ENCODE measurements at regions not wholly inside any gene's neighbourhood (a gene's known extent, or its start where the extent isn't known, plus 50 kb on each side); places are given as distances from the start of the nearest gene placed in this dataset.

GRCh38 chr18:44098551-44099098, 582.1 kb upstream of the SETBP1 start:
- DNase-seq (ENCODE audit: insufficient read length, low spot score), result no peak
- FAIRE-seq, result no peak

DNA sequence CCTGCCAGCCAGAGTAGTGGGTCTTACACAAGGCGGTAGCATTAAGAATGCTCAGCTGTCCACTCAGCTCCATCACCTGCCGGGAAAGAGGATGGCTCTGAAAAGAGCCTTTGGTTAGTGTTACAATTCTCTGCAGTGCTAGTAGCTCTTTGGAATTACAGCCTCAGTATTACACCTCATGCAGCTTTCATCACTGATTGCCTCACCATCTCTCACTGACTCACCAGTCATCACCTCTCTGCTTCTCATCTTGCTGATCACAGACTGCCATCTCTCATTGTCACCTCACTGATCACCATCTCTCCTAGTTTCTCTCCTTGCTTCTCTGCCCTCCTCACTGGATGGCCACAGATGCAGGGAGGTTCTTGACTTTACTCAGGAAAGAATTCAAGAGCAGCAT, 573.5 kb upstream of the SETBP1 start:
- DNase-seq (ENCODE audit: insufficient read length, low spot score), result no peak
- FAIRE-seq, result no peak

DNA sequence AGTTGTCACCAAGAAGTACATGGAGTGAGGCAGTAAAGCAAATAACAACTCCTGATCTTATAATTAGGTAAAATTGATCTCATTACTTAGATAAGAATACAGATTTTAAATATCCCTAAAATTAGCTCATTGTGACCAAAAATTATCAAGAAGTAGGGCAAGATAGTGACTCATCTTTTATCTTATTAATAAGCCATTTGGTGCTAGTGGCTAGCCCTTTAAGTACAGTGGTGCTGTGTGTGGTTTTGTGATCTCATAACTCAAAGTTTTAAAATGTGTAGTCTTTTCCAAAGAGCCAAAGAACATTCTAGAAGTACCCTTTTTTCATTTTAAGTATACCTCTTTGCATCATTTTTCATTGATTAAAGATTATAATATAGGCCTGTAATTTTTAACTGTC, 569.4 kb upstream of the SETBP1 start:
- no peak for DNase-seq (ENCODE audit: insufficient read length, low spot score)
- FAIRE-seq, result no peak

- FAIRE-seq, result no peak
- DNase-seq (ENCODE audit: insufficient read length, low spot score), result no peak
These were observed 562.9 kb upstream of the SETBP1 start for GRCh38 chr18:44117821-44118220.

- FAIRE-seq (no peak), DNase-seq (ENCODE audit: insufficient read length, low spot score) (no peak)
These were observed 561.1 kb upstream of the SETBP1 start for GRCh38 chr18:44119607-44120006.

- DNase-seq (ENCODE audit: insufficient read length, low spot score) (no peak), FAIRE-seq (no peak)
These were observed 556.9 kb upstream of the SETBP1 start for GRCh38 chr18:44123743-44124142.

DNA sequence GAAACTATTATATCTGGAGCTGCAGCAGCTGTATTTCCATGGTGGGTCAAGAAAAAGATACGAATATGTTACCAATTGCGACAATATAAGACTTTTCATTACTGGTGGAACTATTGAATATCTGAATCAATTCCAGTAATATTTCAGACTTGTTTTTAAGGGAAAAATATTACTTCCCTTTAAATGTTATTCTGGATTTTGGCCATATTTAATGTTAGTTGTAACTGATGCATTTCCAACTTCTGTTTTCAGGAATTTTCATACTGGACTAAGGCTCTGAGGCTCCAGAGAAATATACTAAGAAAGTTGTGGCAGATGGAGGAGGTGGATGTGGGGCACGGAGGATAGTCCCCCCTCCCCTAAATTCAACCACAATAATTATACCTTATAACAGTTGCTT, 555.2 kb upstream of the SETBP1 start:
- FAIRE-seq (no peak), DNase-seq (ENCODE audit: insufficient read length, low spot score) (no peak)

GRCh38 chr18:44126598-44126997, 554.1 kb upstream of the SETBP1 start:
- DNase-seq (ENCODE audit: insufficient read length, low spot score), result no peak
- no peak for FAIRE-seq

- DNase-seq (ENCODE audit: insufficient read length, low spot score) (no peak), FAIRE-seq (no peak)
These were observed 552.3 kb upstream of the SETBP1 start for GRCh38 chr18:44128365-44128764.

GRCh38 chr18:44130376-44130942, 550.2 kb upstream of the SETBP1 start:
- FAIRE-seq (no peak), DNase-seq (ENCODE audit: insufficient read length, low spot score) (no peak)

GRCh38 chr18:44133483-44133882, 547.2 kb upstream of the SETBP1 start:
- DNase-seq (ENCODE audit: insufficient read length, low spot score), result no peak
- no peak for FAIRE-seq

DNA sequence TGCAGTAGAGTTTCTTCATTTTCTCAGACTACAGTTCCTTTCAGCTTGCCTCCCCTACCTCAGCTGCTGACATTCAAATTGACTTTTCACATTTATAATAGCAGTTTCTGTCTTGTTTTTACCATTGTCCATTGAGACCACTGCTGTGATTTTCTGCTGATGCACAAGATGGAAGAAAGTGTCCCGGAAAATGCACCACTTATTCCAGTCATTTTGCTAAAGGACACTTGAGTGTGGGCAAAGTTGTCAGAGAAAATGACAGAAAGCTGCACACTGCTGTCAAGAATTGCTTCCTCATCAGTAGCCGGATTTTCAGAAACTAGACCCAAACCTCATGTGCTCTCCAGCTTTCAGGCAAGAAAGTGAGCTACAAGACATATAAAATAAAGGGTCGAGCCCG, 546.2 kb upstream of the SETBP1 start:
- FAIRE-seq (no peak), DNase-seq (ENCODE audit: insufficient read length, low spot score) (no peak)

DNA sequence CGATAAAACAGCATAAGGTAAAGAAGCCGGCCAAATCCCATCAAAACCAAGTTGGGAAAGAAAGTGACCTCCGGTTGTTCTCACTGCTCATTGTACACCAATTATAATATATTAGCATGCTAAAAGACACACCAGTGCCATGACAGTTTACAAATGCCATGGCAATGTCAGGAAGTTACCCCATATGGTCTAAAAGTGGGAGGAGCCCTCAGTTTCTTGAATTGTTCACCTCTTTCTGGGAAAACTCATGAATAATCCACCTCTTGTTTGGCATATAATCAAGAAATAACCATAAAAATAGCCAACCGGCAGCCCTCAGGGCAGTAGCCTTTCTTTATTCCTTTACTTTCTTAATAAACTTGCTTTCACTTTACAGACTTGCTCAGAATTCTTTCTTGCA, 544.9 kb upstream of the SETBP1 start:
- FAIRE-seq, result no peak

GRCh38 chr18:44136326-44136725, 544.4 kb upstream of the SETBP1 start:
- FAIRE-seq (no peak), DNase-seq (ENCODE audit: insufficient read length, low spot score) (no peak)

More for the DNA sequence above, 544.9 kb upstream of the SETBP1 start:
- DNase-seq (ENCODE audit: insufficient read length, low spot score), result no peak

DNA sequence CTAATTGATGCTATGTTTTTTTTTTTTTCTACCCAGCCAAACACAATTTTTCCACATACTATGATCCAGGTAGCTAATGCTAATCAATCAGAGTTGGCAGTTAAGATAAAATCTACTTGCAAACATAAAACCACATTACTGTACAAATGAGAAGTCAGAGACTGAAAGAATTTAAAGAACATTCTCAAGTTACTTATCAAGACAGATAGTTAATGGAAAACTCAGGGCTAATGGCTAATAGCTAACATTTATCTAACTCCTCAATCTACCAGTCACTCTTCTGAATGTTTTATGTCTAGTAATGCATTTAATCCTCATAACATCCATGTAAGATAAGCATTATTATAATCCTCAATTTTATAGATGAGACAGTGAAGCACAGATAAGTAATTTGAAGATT, 537.6 kb upstream of the SETBP1 start:
- DNase-seq (ENCODE audit: insufficient read length, low spot score), result no peak

DNA sequence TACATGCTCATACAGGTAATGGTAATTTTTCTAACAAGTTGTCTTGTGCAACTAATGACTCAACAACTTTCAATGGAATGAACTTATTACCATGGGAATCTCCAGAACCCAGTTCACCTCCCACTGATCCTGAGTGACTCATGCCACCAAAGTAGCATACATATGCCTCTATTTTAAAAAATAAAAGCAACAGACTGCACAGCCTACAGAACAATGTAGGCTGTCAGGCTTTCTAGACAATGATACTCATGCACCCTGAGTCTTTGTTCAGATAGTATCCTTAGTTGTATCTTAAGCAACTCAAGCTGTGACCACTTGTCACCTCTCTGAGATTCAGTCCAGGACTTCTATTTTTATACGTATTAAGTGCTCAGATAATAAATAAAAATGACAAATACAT, 531.0 kb upstream of the SETBP1 start:
- DNase-seq (ENCODE audit: insufficient read length, low spot score) (no peak), FAIRE-seq (no peak)

More for the DNA sequence above, 537.6 kb upstream of the SETBP1 start:
- FAIRE-seq, result no peak

GRCh38 chr18:44153981-44154380, 526.7 kb upstream of the SETBP1 start:
- DNase-seq (ENCODE audit: insufficient read length, low spot score) (no peak), FAIRE-seq (no peak)

GRCh38 chr18:44156126-44156525, 524.6 kb upstream of the SETBP1 start:
- FAIRE-seq (no peak), DNase-seq (ENCODE audit: insufficient read length, low spot score) (no peak)

GRCh38 chr18:44156776-44157335, 523.8 kb upstream of the SETBP1 start:
- no peak for FAIRE-seq
- DNase-seq (ENCODE audit: insufficient read length, low spot score), result no peak

DNA sequence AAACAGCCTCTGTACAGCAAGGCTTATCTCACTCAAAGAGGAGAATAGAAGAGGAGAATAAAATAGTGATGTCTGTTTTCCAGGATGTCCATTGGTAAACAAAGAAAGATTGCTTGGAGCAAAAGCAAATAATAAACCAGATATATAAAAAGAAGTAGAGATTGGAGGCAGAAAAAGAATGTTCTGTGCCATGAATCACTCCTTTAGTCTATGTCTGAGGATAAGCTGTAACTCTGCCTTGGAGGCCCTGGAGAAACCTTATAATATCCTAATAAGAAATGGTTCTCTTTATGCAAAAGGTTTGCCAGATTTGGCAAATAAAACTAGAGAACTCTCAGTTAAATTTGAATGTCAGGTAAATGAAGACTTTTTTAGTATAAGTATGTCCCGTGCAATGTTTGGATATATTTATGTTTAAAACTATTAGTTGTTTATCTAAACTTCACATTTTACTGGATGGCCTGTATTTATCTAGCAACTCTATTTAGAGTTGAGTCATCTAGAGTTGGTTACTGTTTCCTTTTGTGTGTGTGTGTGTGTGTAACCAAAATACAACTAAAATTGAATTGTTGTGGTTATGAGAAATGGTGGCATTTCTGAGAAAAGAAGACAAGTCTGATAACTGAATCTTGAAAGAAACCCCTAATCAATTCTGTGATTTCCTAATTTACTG, 510.3 kb upstream of the SETBP1 start:
- FAIRE-seq (no peak), DNase-seq (ENCODE audit: insufficient read length, low spot score) (no peak)

DNA sequence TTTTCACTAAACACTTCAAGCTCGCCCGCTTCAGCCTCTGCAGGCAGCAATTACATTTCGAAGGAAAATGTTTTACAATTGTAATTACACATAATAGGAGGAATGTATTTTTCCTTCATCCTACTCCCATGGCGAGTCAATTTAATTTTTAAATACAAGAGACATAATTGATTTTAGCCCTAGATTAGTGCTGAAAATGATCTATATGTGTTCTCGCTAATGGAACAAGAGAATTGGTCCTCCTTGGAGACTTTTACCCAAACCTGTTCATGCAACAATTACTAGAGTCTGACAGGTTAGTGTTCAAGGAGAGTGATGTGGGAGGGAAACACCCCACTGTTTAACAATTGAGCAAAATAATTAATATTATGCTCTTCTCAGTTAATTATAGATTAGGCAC, 509.4 kb upstream of the SETBP1 start:
- DNase-seq (ENCODE audit: insufficient read length, low spot score), result no peak
- no peak for FAIRE-seq

DNA sequence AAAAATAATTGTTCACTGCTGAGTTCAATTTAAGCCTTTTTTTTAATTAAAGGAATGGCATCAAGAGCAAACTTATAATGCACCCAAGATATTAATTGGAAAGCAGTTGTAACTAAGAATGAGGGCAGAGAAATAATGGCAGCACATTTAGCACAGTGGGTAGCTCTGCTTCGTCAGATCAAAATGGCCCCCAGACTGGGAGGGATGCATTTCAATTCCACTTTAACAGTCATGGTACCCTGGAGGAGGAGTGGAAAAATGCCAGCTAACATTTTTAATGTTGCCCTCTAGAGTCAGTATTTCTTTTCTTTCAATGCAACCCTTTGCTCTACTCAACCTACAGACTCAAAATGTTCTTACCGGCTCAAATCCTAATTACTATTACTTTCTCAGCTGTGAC, 504.8 kb upstream of the SETBP1 start:
- DNase-seq (ENCODE audit: insufficient read length, low spot score) (no peak), FAIRE-seq (no peak)
